Activated T-helper 1 cell treated with anti-CD3 and anti-CD28 coated beads, Interleukin-12 subunit alpha, Interleukin-12 subunit beta, Interleukin-2, Interleukin-4 antibody, amounts not matched to agents 30 ng/mL and 10 ng/mL and 1 ng/mL, durations not matched to agents 14 hours and 24 hours and 36 hours (primary cell): ENCODE measurements at regions not wholly inside any gene's neighbourhood (a gene's known extent, or its start where the extent isn't known, plus 50 kb on each side); places are given as distances from the start of the nearest gene placed in this dataset.
"Not testable (repeated sequence)": the region's sequence is repeated elsewhere in the genome, so short reads cannot be mapped to it uniquely, and the experiment has no call there.

Experiments
- DNase-seq: peaks from one replicate; pipeline ENCODE4 v3.0.0; 2021; ENCODE audit warnings: low spot score
- H3K27ac Mint-ChIP-seq: one replicate; pipeline ENCODE4 v1.8.0; 2021; ENCODE audit warnings: mild to moderate bottlenecking, mixed read lengths
- H3K27me3 Mint-ChIP-seq: one replicate; pipeline ENCODE4 v1.8.0; 2022; ENCODE audit warnings: mild to moderate bottlenecking, moderate library complexity, mixed read lengths; ENCODE audit not compliant: insufficient read depth
- H3K36me3 Mint-ChIP-seq: one replicate; pipeline ENCODE4 v1.8.0; 2021; ENCODE audit warnings: low read depth, mixed read lengths
- H3K4me1 Mint-ChIP-seq: one replicate; pipeline ENCODE4 v1.8.0; 2021; ENCODE audit warnings: low read depth, mixed read lengths
- H3K4me3 Mint-ChIP-seq: one replicate; pipeline ENCODE4 v1.8.0; 2021; ENCODE audit warnings: mild to moderate bottlenecking, moderate library complexity, mixed read lengths
- H3K9me3 Mint-ChIP-seq: one replicate; pipeline ENCODE4 v1.8.0; 2021; ENCODE audit warnings: mixed read lengths
- intact Hi-C: fragments of 100-400 bp; cut with micrococcal nuclease; formaldehyde crosslinking; loops from one replicate; pipeline ENCODE4 v1.15.1; 2024

DNA sequence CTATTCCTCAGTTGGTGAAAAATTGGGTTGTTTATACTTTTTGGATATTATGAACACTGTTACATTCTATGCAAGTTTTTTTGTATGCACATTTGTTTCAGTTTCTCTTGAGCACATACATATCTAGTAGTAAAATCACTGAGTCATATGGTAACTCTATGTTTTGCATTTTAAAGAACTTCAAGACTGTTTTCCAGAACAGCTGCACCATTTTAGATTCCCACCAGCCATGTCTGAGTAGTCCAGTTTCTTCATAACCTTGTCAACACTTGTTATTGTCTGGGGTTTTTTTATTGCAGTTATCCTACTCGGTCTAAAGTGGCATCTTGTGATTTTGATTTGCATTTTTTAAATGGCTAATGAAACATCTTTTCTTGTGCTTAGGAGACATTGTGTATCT is 100.3 kb upstream of the OTOS start:
- intact Hi-C loops, result no loop called here
- no peaks in the 10 kb centered on the region for H3K4me1 Mint-ChIP-seq
- no peak overlapping the region for H3K4me3 Mint-ChIP-seq
- no peaks in the 10 kb centered on the region for H3K9me3 Mint-ChIP-seq
- DNase-seq, result no peak
- no peaks in the 10 kb centered on the region for H3K36me3 Mint-ChIP-seq
- peaks cover 5% of the 10 kb centered on the region for H3K27me3 Mint-ChIP-seq
- H3K27ac Mint-ChIP-seq, result no peak overlapping the region

DNA sequence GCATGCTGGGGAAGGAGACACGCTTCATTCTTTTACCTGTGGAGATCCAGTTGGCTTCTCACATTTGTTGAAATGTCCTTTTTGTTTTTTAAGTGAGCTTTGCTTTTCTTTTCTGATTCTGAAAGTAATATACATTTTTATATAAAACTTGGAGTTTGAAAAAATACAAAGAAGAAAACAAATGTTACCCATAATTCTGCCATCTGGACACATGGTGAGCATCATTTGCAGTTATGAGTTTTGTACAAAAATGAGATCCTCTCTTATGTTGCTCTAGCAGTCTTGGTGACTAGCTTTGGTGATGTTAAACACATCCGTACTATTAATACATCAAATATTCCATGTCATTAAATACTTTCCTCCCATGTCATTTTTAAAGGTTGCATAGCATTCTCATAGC is 101.1 kb upstream of the OTOS start:
- Mint-ChIP-seq H3K9me3 (no peaks in the 10 kb centered on the region), H3K27ac (no peak overlapping the region), H3K4me1 (no peaks in the 10 kb centered on the region), H3K4me3 (no peak overlapping the region), H3K36me3 (no peaks in the 10 kb centered on the region), H3K27me3 (peaks cover 5% of the 10 kb centered on the region)
- intact Hi-C loops, result no loop called here
- no peak for DNase-seq

DNA sequence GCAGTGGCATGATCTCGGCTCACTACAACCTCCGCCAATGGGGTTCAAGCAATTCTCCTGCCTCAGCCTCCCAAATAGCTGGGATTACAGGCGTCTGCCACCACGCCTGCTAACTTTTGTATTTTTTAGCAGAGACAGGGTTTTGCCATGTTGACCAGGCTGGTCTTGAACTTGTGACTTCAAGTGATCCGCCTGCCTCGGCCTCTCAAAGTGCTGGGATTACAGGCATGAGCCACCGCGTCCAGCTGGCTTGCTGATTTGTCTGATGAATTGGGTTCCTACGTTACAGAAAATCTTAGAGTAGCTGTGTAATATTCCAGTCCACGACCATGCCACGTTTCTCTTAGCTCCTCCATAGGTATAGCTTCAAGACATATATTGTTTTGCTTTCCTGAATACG is 102.6 kb upstream of the OTOS start:
- DNase-seq, H3K27ac Mint-ChIP-seq, H3K36me3 Mint-ChIP-seq, intact Hi-C loops, H3K4me3 Mint-ChIP-seq, H3K27me3 Mint-ChIP-seq, H3K4me1 Mint-ChIP-seq, H3K9me3 Mint-ChIP-seq: not testable (repeated sequence)

DNA sequence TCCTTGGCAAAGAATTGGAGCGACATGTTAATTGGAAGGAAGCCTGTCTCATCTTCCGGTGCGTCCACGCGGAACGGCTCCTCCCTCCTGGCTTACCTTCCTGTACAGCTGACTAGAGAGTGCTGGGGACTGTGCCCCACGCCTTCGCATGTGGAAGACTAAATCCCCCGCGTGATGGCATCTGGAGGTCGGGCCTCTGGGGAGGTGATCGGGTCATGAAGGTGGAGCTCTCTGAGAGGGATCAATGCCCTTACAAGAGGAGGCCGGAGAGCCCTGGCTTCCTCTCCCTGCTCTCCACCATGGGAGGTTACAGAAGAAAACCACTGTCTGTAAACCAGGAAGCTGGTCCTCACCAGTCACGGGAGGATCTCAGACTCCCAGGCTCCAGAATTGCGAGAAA is 104.1 kb upstream of the OTOS start:
- Mint-ChIP-seq H3K27ac (no peak overlapping the region), H3K4me1 (no peaks in the 10 kb centered on the region), H3K4me3 (no peak overlapping the region), H3K36me3 (no peaks in the 10 kb centered on the region), H3K27me3 (peaks cover 8% of the 10 kb centered on the region), H3K9me3 (no peaks in the 10 kb centered on the region)
- intact Hi-C loops, result no loop called here
- DNase-seq, result no peak

DNA sequence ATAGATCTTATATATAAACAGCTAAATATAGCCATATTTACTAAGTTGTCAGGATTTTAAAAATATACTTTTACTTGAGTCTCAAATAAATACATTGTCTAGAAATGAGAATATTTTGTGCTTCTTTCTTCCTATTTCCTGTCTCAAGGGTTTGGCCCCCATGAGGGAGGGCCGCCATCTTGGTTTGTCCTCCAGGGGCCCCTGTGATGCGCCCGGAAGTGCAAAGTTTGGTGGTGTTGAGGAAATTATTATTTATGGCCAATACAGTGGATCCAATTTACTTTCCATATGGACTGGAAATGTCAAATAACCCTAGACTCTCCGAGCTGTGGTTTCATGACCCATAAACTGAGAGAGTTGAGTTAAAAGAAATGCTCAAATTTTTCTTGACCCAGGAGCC is 104.7 kb upstream of the OTOS start:
- no peak overlapping the region for H3K27ac Mint-ChIP-seq
- no peak overlapping the region for H3K4me3 Mint-ChIP-seq
- peaks cover 8% of the 10 kb centered on the region for H3K27me3 Mint-ChIP-seq
- no peaks in the 10 kb centered on the region for H3K36me3 Mint-ChIP-seq
- intact Hi-C loops, result no loop called here
- H3K4me1 Mint-ChIP-seq, result no peaks in the 10 kb centered on the region
- H3K9me3 Mint-ChIP-seq, result no peaks in the 10 kb centered on the region
- no peak for DNase-seq

DNA sequence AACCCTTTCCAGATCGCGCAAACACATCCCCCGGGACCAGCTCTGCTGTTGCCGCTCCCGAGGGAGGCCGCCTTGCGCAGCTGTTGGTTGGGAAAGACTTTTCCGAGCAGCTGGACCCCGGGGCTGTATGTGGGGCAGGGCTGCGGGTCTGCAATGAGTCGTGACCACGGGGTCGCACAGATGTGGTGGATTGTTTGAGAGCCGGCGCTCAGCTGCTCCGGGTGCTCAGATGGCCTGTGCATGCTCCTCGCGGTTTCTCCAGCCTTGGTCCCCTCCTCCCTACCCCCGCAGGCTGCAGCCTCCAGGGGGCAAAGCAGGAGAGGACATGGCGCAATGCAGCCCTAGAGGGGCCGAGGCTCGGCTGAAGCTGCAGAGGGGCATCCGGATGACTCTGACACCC is 105.2 kb upstream of the OTOS start:
- H3K4me1 Mint-ChIP-seq, result no peaks in the 10 kb centered on the region
- H3K36me3 Mint-ChIP-seq, result no peaks in the 10 kb centered on the region
- intact Hi-C loops, result no loop called here
- DNase-seq, result no peak
- H3K27me3 Mint-ChIP-seq, result peaks cover 8% of the 10 kb centered on the region
- no peak overlapping the region for H3K27ac Mint-ChIP-seq
- H3K4me3 Mint-ChIP-seq, result no peak overlapping the region
- H3K9me3 Mint-ChIP-seq, result no peaks in the 10 kb centered on the region

DNA sequence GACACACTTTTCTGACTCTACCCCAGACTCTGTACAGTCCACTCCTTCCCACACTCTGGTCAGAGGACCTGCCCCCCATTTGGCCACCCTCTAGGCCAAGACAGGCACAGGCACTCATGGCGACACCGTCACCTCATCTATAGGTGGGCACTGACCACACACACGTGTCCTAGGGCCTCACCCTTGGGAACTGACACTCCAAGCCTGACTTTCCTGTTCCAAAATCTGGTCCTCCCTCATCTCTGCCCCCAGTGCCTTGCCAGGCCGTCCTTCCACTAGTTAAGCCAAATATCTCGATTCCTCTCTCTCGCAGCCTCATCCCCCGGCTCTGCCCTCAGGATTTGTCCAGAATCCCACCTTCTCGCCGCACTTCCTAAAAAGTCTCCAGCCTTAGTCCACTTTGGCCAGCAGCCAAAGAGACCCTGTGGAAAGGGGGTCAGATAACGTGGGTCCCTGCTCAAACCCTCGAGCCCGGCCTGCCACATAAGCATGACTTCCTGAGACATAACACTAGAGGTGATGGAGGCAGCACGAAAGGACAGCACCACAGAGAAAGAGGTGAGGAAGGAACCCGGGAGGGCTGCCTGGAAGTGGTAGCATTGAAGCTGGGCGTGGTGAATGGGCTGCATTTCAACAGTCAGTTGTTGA is 105.8 kb upstream of the OTOS start:
- no peak for DNase-seq
- H3K27ac Mint-ChIP-seq, result no peak overlapping the region
- intact Hi-C loops, result no loop called here

DNA sequence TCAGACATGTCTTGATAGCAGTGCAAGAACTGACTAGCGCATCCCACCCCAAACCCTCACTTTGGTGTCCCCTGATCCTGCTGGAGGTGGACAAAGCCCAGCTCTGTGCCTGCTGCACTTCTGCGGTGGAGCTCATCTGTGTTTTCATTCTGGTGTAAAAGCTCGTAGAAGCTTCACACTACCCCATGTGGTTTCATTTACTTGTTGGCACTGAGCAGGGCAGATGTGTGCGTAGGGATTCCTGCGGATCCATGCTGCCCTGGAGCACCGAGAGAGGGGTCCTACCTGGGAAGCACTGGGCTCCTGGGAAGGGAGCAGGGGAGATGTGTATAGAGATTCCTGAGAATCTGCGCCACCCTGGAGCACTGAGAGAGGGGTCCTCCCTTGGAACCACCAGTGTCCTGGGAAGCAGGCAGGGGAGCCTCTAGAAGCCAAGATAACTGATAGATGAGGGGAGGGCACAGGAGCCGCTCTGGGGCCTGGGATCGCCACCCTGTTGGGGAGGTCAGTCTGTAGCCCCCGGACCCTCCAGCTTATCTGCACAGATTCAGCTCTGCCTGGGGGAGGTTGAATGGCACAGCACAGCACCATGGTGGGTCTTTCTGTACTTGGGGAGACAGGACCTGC is 106.9 kb upstream of the OTOS start:
- peaks cover 5% of the 10 kb centered on the region for H3K27me3 Mint-ChIP-seq
- H3K9me3 Mint-ChIP-seq, result no peaks in the 10 kb centered on the region
- H3K27ac Mint-ChIP-seq, result no peak overlapping the region
- H3K4me1 Mint-ChIP-seq, result no peaks in the 10 kb centered on the region
- no peak for DNase-seq
- no peak overlapping the region for H3K4me3 Mint-ChIP-seq
- intact Hi-C loops, result no loop called here
- no peaks in the 10 kb centered on the region for H3K36me3 Mint-ChIP-seq

More for the DNA sequence above, 105.8 kb upstream of the OTOS start:
- Mint-ChIP-seq H3K27me3 (peaks cover 6% of the 10 kb centered on the region), H3K9me3 (no peaks in the 10 kb centered on the region), H3K36me3 (no peaks in the 10 kb centered on the region), H3K4me3 (no peak overlapping the region), H3K4me1 (no peaks in the 10 kb centered on the region)

DNA sequence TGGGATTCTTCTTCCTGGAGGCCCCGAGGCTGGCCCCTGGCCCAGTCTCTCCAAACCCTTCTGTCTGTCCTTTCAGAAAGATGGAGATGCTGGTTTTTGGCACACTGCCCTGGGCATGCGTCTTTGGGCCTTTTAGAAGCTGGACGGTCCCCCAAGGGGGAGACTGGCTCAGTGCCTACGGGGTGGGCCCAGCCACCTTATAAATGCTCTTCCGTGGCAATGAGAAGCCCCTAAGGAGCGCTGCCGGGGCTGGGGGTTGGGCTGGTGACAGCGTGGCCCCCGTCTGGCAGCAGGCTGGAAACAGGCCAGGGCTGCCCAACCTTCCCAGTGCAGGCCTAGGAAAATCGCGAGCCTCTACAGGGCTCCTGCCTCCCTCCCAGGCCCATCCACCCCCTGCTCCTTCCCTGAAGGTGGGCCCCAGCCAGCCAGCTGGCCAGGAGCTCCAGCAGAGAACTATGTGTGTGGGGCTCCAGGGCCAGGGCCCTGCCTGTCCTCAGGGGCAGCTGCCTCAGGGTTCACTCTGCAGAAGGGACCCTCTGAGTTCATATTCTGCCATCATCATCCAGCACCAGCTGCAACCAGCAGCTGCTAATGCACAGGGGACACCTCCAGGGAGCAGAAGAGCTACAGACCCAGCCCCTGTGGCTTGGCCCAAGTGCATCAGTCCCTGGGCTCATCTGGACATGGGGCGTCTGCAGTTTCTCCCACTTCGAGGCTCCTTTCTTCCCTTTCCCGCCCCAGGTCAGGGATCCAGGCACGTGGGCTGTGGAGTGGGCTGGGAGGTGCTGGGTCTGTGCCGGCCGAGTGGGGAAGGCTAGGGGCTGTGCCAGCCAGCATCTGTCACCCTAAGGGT is 107.6 kb upstream of the OTOS start:
- Mint-ChIP-seq H3K4me3 (no peak overlapping the region), H3K9me3 (no peaks in the 10 kb centered on the region), H3K27ac (no peak overlapping the region), H3K36me3 (no peaks in the 10 kb centered on the region), H3K4me1 (no peaks in the 10 kb centered on the region), H3K27me3 (peaks cover 3% of the 10 kb centered on the region)
- no peak for DNase-seq
- intact Hi-C loops, result no loop called here

DNA sequence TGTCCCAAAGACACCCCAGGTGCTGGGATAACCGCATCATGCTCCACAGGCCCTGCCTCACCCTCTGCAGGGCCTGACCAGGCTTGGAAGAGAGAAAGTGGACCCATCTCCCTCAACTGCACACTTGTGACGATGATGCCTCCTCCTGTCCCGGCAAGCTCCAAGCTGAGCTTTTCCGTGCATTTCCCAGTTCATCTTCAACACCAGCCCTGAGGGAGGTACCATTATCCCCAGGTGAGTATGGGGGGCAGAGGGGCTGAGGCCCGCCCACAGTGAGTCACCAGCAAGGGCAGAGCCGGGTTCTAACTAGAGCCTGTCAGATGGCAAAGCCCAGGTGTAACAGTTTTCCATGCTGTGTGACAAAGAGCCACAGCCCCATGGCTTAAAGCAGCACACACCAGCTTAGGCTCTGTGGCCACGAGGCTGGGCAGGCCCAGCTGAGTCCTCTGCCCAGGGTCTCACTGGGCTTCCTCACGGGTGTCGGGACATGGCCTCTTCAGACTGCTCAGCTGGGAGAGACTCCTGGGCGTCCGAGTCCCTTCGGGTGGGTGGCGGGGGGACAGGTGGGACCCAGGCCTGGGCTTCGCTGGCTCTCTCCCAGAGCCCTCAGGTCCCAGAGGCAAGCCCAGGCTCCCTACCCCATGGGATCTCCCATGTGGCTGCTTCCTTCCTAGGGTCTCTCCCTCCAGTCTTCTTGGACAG is 108.4 kb upstream of the OTOS start:
- no peak for DNase-seq
- Mint-ChIP-seq H3K36me3 (no peaks in the 10 kb centered on the region), H3K27me3 (peaks cover 3% of the 10 kb centered on the region), H3K9me3 (no peaks in the 10 kb centered on the region), H3K4me1 (no peaks in the 10 kb centered on the region), H3K4me3 (no peak overlapping the region), H3K27ac (no peak overlapping the region)
- intact Hi-C loops, result no loop called here

DNA sequence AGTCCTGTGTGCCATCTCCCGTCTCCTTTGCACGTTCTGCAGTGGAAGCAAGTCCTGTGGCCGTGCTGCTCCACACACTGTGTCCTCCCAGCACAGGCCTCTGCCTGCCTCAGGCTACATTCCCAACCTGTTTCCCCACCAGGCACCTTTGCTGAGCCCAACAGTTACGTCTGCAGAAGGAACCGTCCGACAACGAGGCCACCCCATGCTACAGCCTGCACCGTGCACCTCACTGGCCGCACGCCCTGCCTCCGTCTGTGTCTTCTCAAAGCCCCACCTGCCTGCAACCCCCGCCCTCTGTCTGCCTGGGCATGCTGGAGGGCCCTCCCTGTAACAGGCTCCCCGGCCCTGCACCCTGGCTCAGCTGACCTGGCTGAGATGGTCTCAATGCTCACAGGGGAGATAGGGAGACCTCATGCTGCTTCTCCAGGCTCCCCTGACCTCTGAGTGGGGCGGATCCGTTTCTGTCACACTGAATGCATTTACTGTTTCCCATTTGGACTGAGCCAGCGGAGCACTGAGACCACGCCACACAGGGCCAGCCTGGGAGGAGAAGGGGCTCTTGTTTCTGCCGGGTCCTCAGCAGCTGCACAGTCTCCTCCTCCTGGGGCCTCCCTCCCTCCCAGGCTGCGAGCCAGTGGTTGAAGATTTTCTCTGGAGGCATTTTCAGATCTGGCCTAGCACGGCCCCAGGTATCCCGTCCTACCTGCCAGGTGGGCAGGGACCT is 109.1 kb upstream of the OTOS start:
- H3K36me3 Mint-ChIP-seq, result no peaks in the 10 kb centered on the region
- peaks cover 3% of the 10 kb centered on the region for H3K27me3 Mint-ChIP-seq
- no peaks in the 10 kb centered on the region for H3K4me1 Mint-ChIP-seq
- intact Hi-C loops, result no loop called here
- H3K4me3 Mint-ChIP-seq, result no peak overlapping the region
- H3K27ac Mint-ChIP-seq, result no peak overlapping the region
- no peak for DNase-seq
- no peaks in the 10 kb centered on the region for H3K9me3 Mint-ChIP-seq

DNA sequence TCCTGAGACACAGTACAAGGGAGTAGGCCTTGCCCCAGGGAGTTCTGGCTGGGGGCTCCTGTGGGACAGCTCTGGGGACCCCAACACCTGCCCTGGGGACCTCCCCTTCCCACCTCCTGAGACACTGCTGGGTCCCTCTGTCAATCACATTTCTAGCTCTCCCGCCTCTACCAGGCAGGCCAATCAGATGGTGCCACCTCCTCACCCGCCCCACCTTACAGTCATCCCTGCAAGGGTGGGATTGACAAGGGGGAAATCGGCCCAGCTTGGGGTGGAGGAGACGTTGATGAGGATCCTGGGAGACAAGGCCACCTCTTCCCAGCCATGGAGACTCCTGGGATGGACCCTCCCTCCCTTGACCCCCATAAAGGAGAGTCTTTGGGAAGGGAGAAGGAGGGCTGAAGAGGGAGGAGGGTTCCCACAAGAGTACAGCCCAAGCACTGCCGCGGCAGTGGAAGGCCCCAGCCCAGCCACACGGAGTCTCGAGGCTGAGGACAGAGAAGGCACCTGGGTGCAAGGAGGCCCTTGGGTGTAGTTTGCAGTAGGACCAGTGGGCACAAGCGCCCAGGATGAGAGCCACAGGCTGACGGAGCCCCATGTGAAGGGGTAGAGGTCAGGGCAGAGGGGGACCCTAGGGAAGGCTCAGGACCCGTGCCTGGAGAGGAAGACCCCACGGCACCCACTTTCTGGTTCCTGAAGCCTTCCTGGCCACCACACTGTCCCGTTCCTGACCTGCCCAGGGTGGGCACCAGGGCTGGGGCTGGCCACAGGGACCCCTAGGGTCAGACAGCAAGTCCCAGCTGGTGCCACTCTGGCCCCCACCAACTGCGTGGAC is 109.9 kb upstream of the OTOS start:
- Mint-ChIP-seq H3K4me1 (no peaks in the 10 kb centered on the region), H3K27me3 (peaks cover 3% of the 10 kb centered on the region), H3K4me3 (no peak overlapping the region), H3K27ac (no peak overlapping the region), H3K9me3 (no peaks in the 10 kb centered on the region), H3K36me3 (no peaks in the 10 kb centered on the region)
- intact Hi-C loops, result no loop called here
- DNase-seq, result no peak
